HG03565 (cell line): ENCODE measurements at regions not wholly inside any gene's neighbourhood (a gene's known extent, or its start where the extent isn't known, plus 50 kb on each side); places are given as distances from the start of the nearest gene placed in this dataset.
"Not testable (repeated sequence)": the region's sequence is repeated elsewhere in the genome, so short reads cannot be mapped to it uniquely, and the experiment has no call there.

Experiments
- ATAC-seq: cut with Tn5 transposase; IDR thresholded peaks from one replicate; pipeline ENCODE4 v1.9.1; 2021; ENCODE audit warnings: mild to moderate bottlenecking, moderate library complexity; ENCODE audit not compliant: unreplicated experiment

GRCh38 chr12:131557078-131557709 is 153.7 kb upstream of the SFSWAP start:
- ATAC-seq = no peak

- no peak for ATAC-seq
Measured at GRCh38 chr12:131559517-131560516, 151.1 kb upstream of the SFSWAP start.

- no peak for ATAC-seq
Measured at GRCh38 chr12:131561051-131561450, 149.8 kb upstream of the SFSWAP start.

GRCh38 chr12:131561891-131562684 is 148.8 kb upstream of the SFSWAP start:
- no peak for ATAC-seq

- ATAC-seq = not testable (repeated sequence)
Measured at GRCh38 chr12:131564138-131564727, 146.7 kb upstream of the SFSWAP start.

- ATAC-seq = no peak
Measured at GRCh38 chr12:131564845-131565244, 146.0 kb upstream of the SFSWAP start.

GRCh38 chr12:131565267-131566015 is 145.4 kb upstream of the SFSWAP start:
- no peak for ATAC-seq

GRCh38 chr12:131568336-131568735 is 142.6 kb upstream of the SFSWAP start:
- ATAC-seq = no peak

- no peak for ATAC-seq
Measured at GRCh38 chr12:131570596-131570995, 140.3 kb upstream of the SFSWAP start.

GRCh38 chr12:131571827-131572226 is 139.1 kb upstream of the SFSWAP start:
- no peak for ATAC-seq

- ATAC-seq = no peak
Measured at GRCh38 chr12:131572626-131573025, 138.3 kb upstream of the SFSWAP start.

- no peak for ATAC-seq
Measured at GRCh38 chr12:131573631-131574394, 137.1 kb upstream of the SFSWAP start.

- no peak for ATAC-seq
Measured at GRCh38 chr12:131574395-131574771, 136.5 kb upstream of the SFSWAP start.

GRCh38 chr12:131575371-131575770 is 135.5 kb upstream of the SFSWAP start:
- no peak for ATAC-seq

- not testable (repeated sequence) for ATAC-seq
Measured at GRCh38 chr12:131576734-131577133, 134.2 kb upstream of the SFSWAP start.

- no peak for ATAC-seq
Measured at GRCh38 chr12:131577766-131578165, 133.1 kb upstream of the SFSWAP start.

GRCh38 chr12:131578828-131579470 is 131.9 kb upstream of the SFSWAP start:
- no peak for ATAC-seq

GRCh38 chr12:131583090-131583712 is 127.7 kb upstream of the SFSWAP start:
- no peak for ATAC-seq
